Kidney (tissue), 13 donors: ENCODE measurements at regions not wholly inside any gene's neighbourhood (a gene's known extent, or its start where the extent isn't known, plus 50 kb on each side); places are given as distances from the start of the nearest gene placed in this dataset.

Experiments
- DNase-seq, 5 donors: peaks; one replicate each; pipeline ENCODE4 v3.0.0-alpha.2; 2013 to 2020
- FAIRE-seq: peaks from 2 replicates; lab custom pipeline; 2012; peaks lifted over from hg19 to GRCh38; lab: Jason Lieb, UNC
- H3K27ac ChIP-seq, 2 donors: one replicate each; pipeline ENCODE4 v1.7.0; 2013; ENCODE audit warnings: low read depth in 2 of 2, low read length in 2 of 2, inconsistent platforms in 1 of 2
- H3K27me3 ChIP-seq: one replicate; pipeline ENCODE4 v1.7.1; 2013; ENCODE audit warnings: low read length, inconsistent platforms; ENCODE audit not compliant: control insufficient read depth, insufficient read depth
- H3K36me3 ChIP-seq, 3 donors: one replicate each; pipeline versions ENCODE4 v1.7.0 to v1.7.1; 2013; ENCODE audit warnings: low read length in 3 of 3, control low read depth in 1 of 3, inconsistent platforms in 1 of 3; ENCODE audit not compliant: insufficient read depth in 3 of 3, control insufficient read depth in 2 of 3
- H3K4me1 ChIP-seq, 3 donors: one replicate each; pipeline versions ENCODE4 v1.7.0 to v1.7.1; 2013; ENCODE audit warnings: low read length in 3 of 3, inconsistent platforms in 1 of 3, low read depth in 1 of 3; ENCODE audit not compliant: control insufficient read depth in 2 of 3, insufficient read depth in 2 of 3
- H3K4me3 ChIP-seq, 3 donors: one replicate each; pipeline versions ENCODE4 v1.7.0 to v1.8.1; 2013; ENCODE audit warnings: low read length in 3 of 3, control low read depth in 1 of 3, inconsistent platforms in 1 of 3
- H3K9ac ChIP-seq, 3 donors: one replicate each; pipeline versions ENCODE4 v1.7.0 to v1.7.1; 2013; ENCODE audit warnings: low read length in 3 of 3, control low read depth in 1 of 3, inconsistent platforms in 1 of 3
- H3K9me3 ChIP-seq, 3 donors: one replicate each; pipeline versions ENCODE4 v1.7.0 to v1.7.1; 2013; ENCODE audit warnings: low read length in 3 of 3, control low read depth in 1 of 3, inconsistent platforms in 1 of 3; ENCODE audit not compliant: control insufficient read depth in 2 of 3, insufficient read depth in 1 of 3
- CTCF ChIP-seq: IDR thresholded peaks from 3 replicates; pipeline ENCODE4 v1.5.1; 2012; ENCODE audit warnings: mild to moderate bottlenecking, moderate library complexity, borderline replicate concordance; ENCODE audit not compliant: insufficient read depth; ENCODE audit errors: extremely low read depth
- intact Hi-C: fragments of 100-400 bp; cut with DNase I; formaldehyde crosslinking; loops from one replicate; pipeline ENCODE4 v1.11.1; 2022
- donor health status: control.
- donor health status: control.
- donor health status: control.
- donor health status: control.
- donor health status: control.
- donor health status: DM: yes; HTN: yes; CAD: no.
- donor health status: Normal renal cell carcinoma (clear cell type).

GRCh38 chr4:24172406-24172805 lies 282.6 kb upstream of the PPARGC1A start:
- H3K9ac ChIP-seq, result no peak overlapping the region
- H3K9me3 ChIP-seq, result no peaks in the 10 kb centered on the region
- no peak overlapping the region for H3K27ac ChIP-seq
- intact Hi-C loops, result no loop called here
- TF ChIP-seq CTCF, result no peak
- H3K27me3 ChIP-seq, result no peaks in the 10 kb centered on the region
- no peak overlapping the region for H3K4me3 ChIP-seq
- no peaks in the 10 kb centered on the region for H3K4me1 ChIP-seq
- H3K36me3 ChIP-seq, result no peaks in the 10 kb centered on the region
- FAIRE-seq, result no peak
- no peak for DNase-seq

GRCh38 chr4:24169956-24170355 lies 280.1 kb upstream of the PPARGC1A start:
- TF ChIP-seq CTCF, result no peak
- FAIRE-seq, result no peak
- intact Hi-C loops, result no loop called here
- Histone ChIP-seq H3K27me3 (no peaks in the 10 kb centered on the region), H3K36me3 (no peaks in the 10 kb centered on the region), H3K4me3 (no peak overlapping the region), H3K27ac (no peak overlapping the region), H3K9me3 (no peaks in the 10 kb centered on the region), H3K4me1 (no peaks in the 10 kb centered on the region), H3K9ac (no peak overlapping the region)
- DNase-seq, result no peak

GRCh38 chr4:24168658-24169057 lies 278.8 kb upstream of the PPARGC1A start:
- intact Hi-C loops, result no loop called here
- TF ChIP-seq CTCF, result no peak
- Histone ChIP-seq H3K27ac (no peak overlapping the region), H3K36me3 (no peaks in the 10 kb centered on the region), H3K27me3 (no peaks in the 10 kb centered on the region), H3K9me3 (no peaks in the 10 kb centered on the region), H3K4me1 (no peaks in the 10 kb centered on the region), H3K4me3 (no peak overlapping the region), H3K9ac (no peak overlapping the region)
- no peak for FAIRE-seq
- DNase-seq, result no peak

GRCh38 chr4:24166501-24166900 lies 276.7 kb upstream of the PPARGC1A start:
- TF ChIP-seq CTCF, result no peak
- Histone ChIP-seq H3K27me3 (no peaks in the 10 kb centered on the region), H3K36me3 (no peaks in the 10 kb centered on the region), H3K4me1 (no peaks in the 10 kb centered on the region), H3K4me3 (no peak overlapping the region), H3K27ac (no peak overlapping the region), H3K9me3 (no peaks in the 10 kb centered on the region), H3K9ac (no peak overlapping the region)
- DNase-seq (no peak), FAIRE-seq (no peak)
- intact Hi-C loops, result no loop called here
